IMR-90 (cell line): ENCODE measurements at regions not wholly inside any gene's neighbourhood (a gene's known extent, or its start where the extent isn't known, plus 50 kb on each side); places are given as distances from the start of the nearest gene placed in this dataset.

Source experiments
- ATAC-seq: fragments of 200-7000 bp; cut with Tn5 transposase; 2 replicates; pipeline ENCODE4 v1.9.1; 2020; ENCODE audit warnings: low read depth, mild to moderate bottlenecking, moderate library complexity
- BruUV-seq: library from RNA; stranded (reverse); fragments of 400-500 nt; replicated peaks from 2 replicates; lab custom pipeline; 2021; lab: Mats Ljungman, UMichigan
- CTCF ChIA-PET: fragments of 300-600 bp; formaldehyde crosslinking; extraction: SDS; loops from one replicate; lab custom pipeline; 2021; ENCODE audit warnings: antibody characterized with exemption; lab: Yijun Ruan, JAX
- POLR2A ChIA-PET: fragments of 300-600 bp; sonication (Branson Sonifier 250); formaldehyde crosslinking; loops from one replicate; lab custom pipeline; 2022; ENCODE audit warnings: antibody characterized with exemption; ENCODE audit not compliant: unreplicated experiment; lab: Charles Lee
- DNase-seq: peaks from one replicate; pipeline ENCODE4 v3.0.0; 2013
- H2AFZ ChIP-seq: replicated peaks from 2 replicates; pipeline ENCODE3; 2013; ENCODE audit warnings: low read length, mild to moderate bottlenecking; ENCODE audit not compliant: poor library complexity
- H2AK5ac ChIP-seq: 2 replicates; pipeline ENCODE4 v1.6.1; 2013; ENCODE audit warnings: low read depth, low read length, inconsistent platforms
- H2AK9ac ChIP-seq: replicated peaks from 2 replicates; pipeline ENCODE3; 2013; ENCODE audit warnings: mild to moderate bottlenecking, low read depth, low read length, moderate library complexity; ENCODE audit not compliant: poor library complexity
- H2BK120ac ChIP-seq: 2 replicates; pipeline ENCODE4 v1.6.1; 2013; ENCODE audit warnings: low read depth, low read length, inconsistent platforms
- H2BK15ac ChIP-seq: 3 replicates; pipeline ENCODE4 v1.6.1; 2013; ENCODE audit warnings: low read depth, low read length, inconsistent platforms
- H2BK20ac ChIP-seq: 2 replicates; pipeline ENCODE4 v1.6.1; 2013; ENCODE audit warnings: low read depth, mild to moderate bottlenecking, inconsistent platforms, low read length, moderate library complexity
- H2BK5ac ChIP-seq: 2 replicates; pipeline ENCODE4 v1.6.1; 2013; ENCODE audit warnings: mild to moderate bottlenecking, low read depth, low read length, inconsistent platforms; ENCODE audit not compliant: poor library complexity, severe bottlenecking
- H3K14ac ChIP-seq: replicated peaks from 2 replicates; pipeline ENCODE4 v1.6.1; 2013; ENCODE audit warnings: low read depth, low read length, inconsistent platforms
- H3K18ac ChIP-seq: 2 replicates; pipeline ENCODE4 v1.6.1; 2013; ENCODE audit warnings: low read depth, low read length, control low read depth
- H3K23ac ChIP-seq: 2 replicates; pipeline ENCODE4 v1.6.1; 2013; ENCODE audit warnings: low read depth, low read length, inconsistent platforms
- H3K27ac ChIP-seq: 2 replicates; pipeline ENCODE4 v1.5.1; 2013; ENCODE audit warnings: mild to moderate bottlenecking, control low read depth, low read length; ENCODE audit not compliant: insufficient read depth
- H3K27me3 ChIP-seq: 2 replicates; pipeline ENCODE4 v1.6.1; 2013; ENCODE audit warnings: low read length; ENCODE audit not compliant: control insufficient read depth, insufficient read depth
- H3K36me3 ChIP-seq: 2 replicates; pipeline ENCODE4 v1.6.1; 2013; ENCODE audit warnings: low read length, mixed read lengths; ENCODE audit not compliant: control insufficient read depth, insufficient read depth
- H3K4ac ChIP-seq: 2 replicates; pipeline ENCODE4 v1.6.1; 2013; ENCODE audit warnings: low read depth, low read length, inconsistent platforms
- H3K4me1 ChIP-seq: 2 replicates; pipeline ENCODE4 v1.6.1; 2013; ENCODE audit warnings: low read length, mixed read lengths; ENCODE audit not compliant: control insufficient read depth, insufficient read depth
- H3K4me2 ChIP-seq: 2 replicates; pipeline ENCODE4 v1.6.1; 2013; ENCODE audit warnings: low read depth, mild to moderate bottlenecking, control low read depth, low read length, moderate library complexity
- H3K4me3 ChIP-seq: 2 replicates; pipeline ENCODE4 v1.5.1; 2013; ENCODE audit warnings: low read depth, mild to moderate bottlenecking, control low read depth, low read length, moderate library complexity; ENCODE audit not compliant: insufficient read depth
- H3K56ac ChIP-seq: 2 replicates; pipeline ENCODE4 v1.6.1; 2013; ENCODE audit warnings: low read length, inconsistent platforms; ENCODE audit not compliant: insufficient read depth; ENCODE audit errors: extremely low read depth
- H3K79me1 ChIP-seq, 2 experiments: 2 replicates each; pipeline ENCODE4 v1.6.1; 2013; ENCODE audit warnings: low read length in 2 of 2, inconsistent platforms in 1 of 2, low read depth in 1 of 2
- H3K9ac ChIP-seq: 2 replicates; pipeline ENCODE4 v1.6.1; 2013; ENCODE audit warnings: low read depth, low read length, control low read depth
- H3K9me1 ChIP-seq: 2 replicates; pipeline ENCODE4 v1.6.1; 2013; ENCODE audit warnings: low read length, inconsistent platforms; ENCODE audit not compliant: insufficient read depth
- H3K9me3 ChIP-seq: 2 replicates; pipeline ENCODE4 v1.6.1; 2013; ENCODE audit warnings: low read length; ENCODE audit not compliant: control insufficient read depth, insufficient read depth
- H4K20me1 ChIP-seq: 2 replicates; pipeline ENCODE4 v1.6.1; 2013; ENCODE audit warnings: low read length, inconsistent platforms; ENCODE audit not compliant: insufficient read depth
- H4K5ac ChIP-seq: 2 replicates; pipeline ENCODE4 v1.6.1; 2013; ENCODE audit warnings: mild to moderate bottlenecking, low read depth, low read length, control low read depth
- H4K8ac ChIP-seq, 2 experiments: 2 replicates each; pipeline ENCODE4 v1.6.1; 2013; ENCODE audit warnings: low read depth in 2 of 2, low read length in 2 of 2, control low read depth in 1 of 2, inconsistent platforms in 1 of 2
- H4K91ac ChIP-seq: 2 replicates; pipeline ENCODE4 v1.6.1; 2013; ENCODE audit warnings: low read depth, low read length, inconsistent platforms; ENCODE audit not compliant: insufficient read depth
- CEBPB ChIP-seq: IDR thresholded peaks from 2 replicates; pipeline ENCODE4 v1.6.1; 2012; ENCODE audit warnings: low read depth, low read length, improper control_type of control experiment
- ELK1 ChIP-seq: fragments of 150-350 bp; IDR thresholded peaks from 2 replicates; pipeline ENCODE4 v1.6.1; 2016; ENCODE audit warnings: low read depth, mild to moderate bottlenecking, low read length, moderate library complexity, borderline replicate concordance
- FOS ChIP-seq: fragments of 150-350 bp; IDR thresholded peaks from 2 replicates; pipeline ENCODE4 v1.6.1; 2016; ENCODE audit warnings: low read depth, low read length
- MAFK ChIP-seq: IDR thresholded peaks from 2 replicates; pipeline ENCODE4 v1.6.1; 2012; ENCODE audit warnings: low read depth, low read length, improper control_type of control experiment
- MAZ ChIP-seq: IDR thresholded peaks from 2 replicates; pipeline ENCODE4 v1.6.1; 2012; ENCODE audit warnings: low read depth, mild to moderate bottlenecking, low read length, improper control_type of control experiment, moderate library complexity, borderline replicate concordance
- MXI1 ChIP-seq: IDR thresholded peaks from 2 replicates; pipeline ENCODE4 v1.6.1; 2012; ENCODE audit warnings: low read depth, mild to moderate bottlenecking, low read length, moderate library complexity, borderline replicate concordance
- NFE2L2 ChIP-seq: fragments of 150-350 bp; IDR thresholded peaks from 2 replicates; pipeline ENCODE4 v1.6.1; 2016; ENCODE audit warnings: low read depth, mild to moderate bottlenecking, low read length
- POLR2A ChIP-seq: IDR thresholded peaks from 2 replicates; pipeline ENCODE4 v1.6.1; 2012; ENCODE audit warnings: mild to moderate bottlenecking, low read depth, low read length
- RAD21 ChIP-seq: IDR thresholded peaks from 2 replicates; pipeline ENCODE4 v1.6.1; 2012; ENCODE audit warnings: low read length, improper control_type of control experiment
- RCOR1 ChIP-seq: IDR thresholded peaks from 2 replicates; pipeline ENCODE4 v1.6.1; 2012; ENCODE audit warnings: mild to moderate bottlenecking, low read length, improper control_type of control experiment; ENCODE audit not compliant: insufficient replicate concordance
- RFX5 ChIP-seq: IDR thresholded peaks from 2 replicates; pipeline ENCODE4 v1.8.0; 2012; ENCODE audit warnings: low read depth, mild to moderate bottlenecking, low read length, moderate library complexity
- SMC3 ChIP-seq: fragments of 150-350 bp; IDR thresholded peaks from 2 replicates; pipeline ENCODE4 v1.6.1; 2016; ENCODE audit warnings: low read depth, mild to moderate bottlenecking, antibody characterized with exemption, low read length, moderate library complexity
- WGBS, 2 experiments: methylation state at CpG; one replicate each; pipeline versions ENCODE4 v1.1.5 to v1.1.7; 2013; ENCODE audit warnings: missing lambda C conversion rate in 2 of 2; ENCODE audit not compliant: insufficient read length in 1 of 2; ENCODE audit errors: extremely low coverage in 2 of 2; 5-methylcytosine and 5-hydroxymethylcytosine counted together
- dilution Hi-C: fragments of 300-500 bp; cut with HindIII; formaldehyde crosslinking; loops from one replicate; pipeline ENCODE4 v1.14.3; 2018; ENCODE audit warnings: low sequenced_read_pairs; ENCODE audit not compliant: unreplicated experiment
- in situ Hi-C: fragments of 300-500 bp; cut with MboI; formaldehyde crosslinking; loops from 3 replicates; pipeline ENCODE4 v1.14.3; 2019; ENCODE audit warnings: low sequenced_read_pairs, inconsistent platforms, mixed read lengths
- intact Hi-C: fragments of 100-400 bp; cut with micrococcal nuclease; formaldehyde crosslinking; loops from 2 replicates; pipeline ENCODE4 v1.10.0; 2022
- TF ChIP-seq, protein P1 (sequence below): fragments of 150-350 bp; IDR thresholded peaks from 2 replicates; pipeline ENCODE4 v1.6.1; 2017; ENCODE audit warnings: mild to moderate bottlenecking, antibody characterized with exemption, low read length, low read depth
- TF ChIP-seq, protein P2 (sequence below): conservative IDR thresholded peaks from 2 replicates; pipeline ENCODE4 v1.5.1; 2012; ENCODE audit warnings: mild to moderate bottlenecking, low read depth, low read length, improper control_type of control experiment

DNA sequence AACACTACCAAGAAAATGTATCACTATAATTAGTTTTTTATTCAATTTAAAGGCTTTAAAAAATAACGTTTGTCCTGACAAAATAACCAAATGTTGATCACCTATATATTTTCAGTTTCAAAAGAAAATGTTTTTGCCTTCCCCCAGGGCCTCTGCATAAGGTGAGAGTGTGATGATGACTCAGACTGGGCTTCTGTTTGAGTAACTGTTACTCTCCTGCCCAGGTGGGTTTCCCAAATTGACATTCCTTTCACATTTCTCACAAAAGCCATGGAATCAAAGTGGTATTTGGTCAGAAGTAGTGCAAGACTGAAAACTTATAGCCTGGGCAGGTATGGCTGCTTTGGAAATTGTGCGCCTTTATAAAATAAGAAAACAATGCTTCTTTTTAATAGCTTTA, 180.6 kb downstream of the COG6 start:
- Histone ChIP-seq H3K18ac (no peak overlapping the region), H3K4me2 (no peak overlapping the region), H3K9me1 (no peaks in the 10 kb centered on the region), H3K79me1 (no peaks in the 10 kb centered on the region), H2AK9ac (no peak overlapping the region), H3K56ac (no peak overlapping the region), H3K9ac (no peak overlapping the region), H3K27ac (no peak overlapping the region), H4K20me1 (no peaks in the 10 kb centered on the region), H3K9me3 (no peaks in the 10 kb centered on the region), H3K4ac (no peak overlapping the region), H2AK5ac (no peak overlapping the region), H3K36me3 (no peaks in the 10 kb centered on the region), H4K5ac (no peak overlapping the region), H2AFZ (no peak overlapping the region), H3K4me1 (no peaks in the 10 kb centered on the region), H3K4me3 (no peak overlapping the region), H4K91ac (no peak overlapping the region), H2BK20ac (no peak overlapping the region), H3K27me3 (peaks cover 2% of the 10 kb centered on the region; the same call in 1 of the 2 replicates), H4K8ac (no peak overlapping the region), H3K14ac (no peak overlapping the region), H3K23ac (no peak overlapping the region), H2BK120ac (no peak overlapping the region), H2BK15ac (no peak overlapping the region), H2BK5ac (no peak overlapping the region)
- ATAC-seq: no peak
- CTCF ChIA-PET: no interaction called here
- BruUV-seq: no TSS peak
- POLR2A ChIA-PET: no interaction called here
- in situ Hi-C loops: no loop called here
- no peak for DNase-seq
- WGBS, 2 experiments: no CpG with 5 or more reads among the region's 2 CpGs
- TF ChIP-seq MAZ (no peak), SMC3 (no peak), RCOR1 (no peak), FOS (no peak), RAD21 (no peak), MXI1 (no peak), MAFK (no peak), RFX5 (no peak), POLR2A (no peak), ELK1 (no peak), NFE2L2 (no peak), CEBPB (no peak)
- TF ChIP-seq, protein P1, sequence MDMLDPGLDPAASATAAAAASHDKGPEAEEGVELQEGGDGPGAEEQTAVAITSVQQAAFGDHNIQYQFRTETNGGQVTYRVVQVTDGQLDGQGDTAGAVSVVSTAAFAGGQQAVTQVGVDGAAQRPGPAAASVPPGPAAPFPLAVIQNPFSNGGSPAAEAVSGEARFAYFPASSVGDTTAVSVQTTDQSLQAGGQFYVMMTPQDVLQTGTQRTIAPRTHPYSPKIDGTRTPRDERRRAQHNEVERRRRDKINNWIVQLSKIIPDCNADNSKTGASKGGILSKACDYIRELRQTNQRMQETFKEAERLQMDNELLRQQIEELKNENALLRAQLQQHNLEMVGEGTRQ: no peak
- TF ChIP-seq, protein P2, sequence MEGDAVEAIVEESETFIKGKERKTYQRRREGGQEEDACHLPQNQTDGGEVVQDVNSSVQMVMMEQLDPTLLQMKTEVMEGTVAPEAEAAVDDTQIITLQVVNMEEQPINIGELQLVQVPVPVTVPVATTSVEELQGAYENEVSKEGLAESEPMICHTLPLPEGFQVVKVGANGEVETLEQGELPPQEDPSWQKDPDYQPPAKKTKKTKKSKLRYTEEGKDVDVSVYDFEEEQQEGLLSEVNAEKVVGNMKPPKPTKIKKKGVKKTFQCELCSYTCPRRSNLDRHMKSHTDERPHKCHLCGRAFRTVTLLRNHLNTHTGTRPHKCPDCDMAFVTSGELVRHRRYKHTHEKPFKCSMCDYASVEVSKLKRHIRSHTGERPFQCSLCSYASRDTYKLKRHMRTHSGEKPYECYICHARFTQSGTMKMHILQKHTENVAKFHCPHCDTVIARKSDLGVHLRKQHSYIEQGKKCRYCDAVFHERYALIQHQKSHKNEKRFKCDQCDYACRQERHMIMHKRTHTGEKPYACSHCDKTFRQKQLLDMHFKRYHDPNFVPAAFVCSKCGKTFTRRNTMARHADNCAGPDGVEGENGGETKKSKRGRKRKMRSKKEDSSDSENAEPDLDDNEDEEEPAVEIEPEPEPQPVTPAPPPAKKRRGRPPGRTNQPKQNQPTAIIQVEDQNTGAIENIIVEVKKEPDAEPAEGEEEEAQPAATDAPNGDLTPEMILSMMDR: no peak
- dilution Hi-C loops: no loop called here
- intact Hi-C loops: no loop called here
